CD4-positive, alpha-beta memory T cell (primary cell): ENCODE measurements at regions not wholly inside any gene's neighbourhood (a gene's known extent, or its start where the extent isn't known, plus 50 kb on each side); places are given as distances from the start of the nearest gene placed in this dataset.
A peak's percentile ranks its signal among the peaks of the same experiment; 100 is the strongest.
"Not testable (repeated sequence)": the region's sequence is repeated elsewhere in the genome, so short reads cannot be mapped to it uniquely, and the experiment has no call there.

Source experiments
- CTCF ChIA-PET: fragments of 350-600 bp; sonication (Branson Sonifier 250); formaldehyde crosslinking; loops from one replicate; lab custom pipeline; 2021; ENCODE audit warnings: inconsistent platforms; ENCODE audit not compliant: partially characterized antibody; lab: Charles Lee
- POLR2A ChIA-PET: fragments of 350-600 bp; sonication (Branson Sonifier 250); formaldehyde crosslinking; loops from one replicate; lab custom pipeline; 2021; ENCODE audit not compliant: partially characterized antibody; lab: Charles Lee
- DNase-seq, 5 donors: peaks; one replicate each; pipeline versions ENCODE4 v3.0.0 to v3.0.0-alpha.2; 2020 to 2022; ENCODE audit warnings: mixed read lengths in 1 of 5
- H3K27ac ChIP-seq: one replicate; pipeline ENCODE4 v1.7.0; 2013; ENCODE audit warnings: low read depth, low read length
- H3K27me3 ChIP-seq: 2 replicates; pipeline ENCODE4 v1.7.0; 2013; ENCODE audit warnings: mild to moderate bottlenecking, low read length, moderate library complexity; ENCODE audit not compliant: insufficient read depth
- H3K36me3 ChIP-seq: 2 replicates; pipeline ENCODE4 v1.7.0; 2013; ENCODE audit warnings: mild to moderate bottlenecking, low read length, moderate library complexity; ENCODE audit not compliant: insufficient read depth
- H3K4me1 ChIP-seq: 2 replicates; pipeline ENCODE4 v1.7.0; 2013; ENCODE audit warnings: mild to moderate bottlenecking, low read length, moderate library complexity; ENCODE audit not compliant: insufficient read depth
- H3K4me3 ChIP-seq, 2 donors: one replicate each; pipeline ENCODE4 v1.7.0; 2013; ENCODE audit warnings: low read length in 2 of 2, mild to moderate bottlenecking in 1 of 2
- H3K9me3 ChIP-seq, 2 donors: one replicate each; pipeline ENCODE4 v1.7.0; 2013; ENCODE audit warnings: low read length in 2 of 2, control low read depth in 1 of 2; ENCODE audit not compliant: control insufficient read depth in 1 of 2
- H3K27ac Mint-ChIP-seq, 7 donors: one replicate each; pipeline ENCODE4 v1.8.0; 2020 to 2021; ENCODE audit warnings: mixed read lengths in 7 of 7, mild to moderate bottlenecking in 6 of 7, inconsistent platforms in 3 of 7, moderate library complexity in 3 of 7
- H3K27me3 Mint-ChIP-seq, 2 donors: one replicate each; pipeline ENCODE4 v1.8.0; 2020 to 2021; ENCODE audit warnings: mixed read lengths in 2 of 2
- H3K36me3 Mint-ChIP-seq, 2 donors: one replicate each; pipeline ENCODE4 v1.8.0; 2020 to 2021; ENCODE audit warnings: mixed read lengths in 2 of 2, inconsistent platforms in 1 of 2, mild to moderate bottlenecking in 1 of 2
- H3K4me1 Mint-ChIP-seq, 4 donors: one replicate each; pipeline ENCODE4 v1.8.0; 2020 to 2021; ENCODE audit warnings: mixed read lengths in 4 of 4, mild to moderate bottlenecking in 1 of 4
- H3K4me3 Mint-ChIP-seq, 8 donors: one replicate each; pipeline ENCODE4 v1.8.0; 2020 to 2021; ENCODE audit warnings: mixed read lengths in 8 of 8, mild to moderate bottlenecking in 7 of 8, moderate library complexity in 6 of 8, inconsistent platforms in 3 of 8
- H3K9me3 Mint-ChIP-seq, 8 donors: one replicate each; pipeline ENCODE4 v1.8.0; 2020 to 2021; ENCODE audit warnings: mixed read lengths in 8 of 8, mild to moderate bottlenecking in 5 of 8, inconsistent platforms in 3 of 8, moderate library complexity in 1 of 8
- intact Hi-C: fragments of 100-400 bp; cut with micrococcal nuclease; formaldehyde crosslinking; loops from one replicate; pipeline ENCODE4 v1.15.1; 2023

GRCh38 chr1:148279002-148279542, 127.0 kb upstream of the NBPF11 start:
- H3K4me1 Mint-ChIP-seq, result peaks cover 3 to 12% (median 7%) of the 10 kb centered on the region in 4 donors
- H3K27ac Mint-ChIP-seq, result peak overlapping the region in 1 of 7 donors; percentile 90
- intact Hi-C loops, H3K36me3 ChIP-seq, H3K4me3 ChIP-seq, H3K9me3 ChIP-seq, H3K36me3 Mint-ChIP-seq, H3K9me3 Mint-ChIP-seq, H3K27me3 ChIP-seq, DNase-seq, H3K27ac ChIP-seq: not testable (repeated sequence)
- ChIA-PET POLR2A (interaction anchor here (3.0 kb wide), 1 partner anchor 15 kb away, joined by 13 read pairs; no protein-coding TSS in a partner anchor), CTCF (interaction anchor here (1.7 kb wide), 1 partner anchor 24 kb away, joined by 8 read pairs; no protein-coding TSS in a partner anchor)
- peak overlapping the region in 2 of 8 donors; percentile 26 to 84 for H3K4me3 Mint-ChIP-seq
- peaks cover 11% of the 10 kb centered on the region for H3K4me1 ChIP-seq
- H3K27me3 Mint-ChIP-seq, result peaks cover 15 to 22% of the 10 kb centered on the region in 2 donors

- H3K4me1 Mint-ChIP-seq, result peaks cover 3 to 12% (median 7%) of the 10 kb centered on the region in 4 donors
- intact Hi-C loops, H3K9me3 ChIP-seq, DNase-seq, H3K9me3 Mint-ChIP-seq, H3K27me3 ChIP-seq, H3K36me3 Mint-ChIP-seq, H3K4me3 ChIP-seq, H3K27ac ChIP-seq, H3K36me3 ChIP-seq, CTCF ChIA-PET, H3K27ac Mint-ChIP-seq, H3K4me3 Mint-ChIP-seq: not testable (repeated sequence)
- POLR2A ChIA-PET, result interaction anchor here (3.0 kb wide), 1 partner anchor 14 kb away, joined by 13 read pairs; no protein-coding TSS in a partner anchor
- H3K27me3 Mint-ChIP-seq, result peaks cover 21 to 33% of the 10 kb centered on the region in 2 donors
- peaks cover 11% of the 10 kb centered on the region for H3K4me1 ChIP-seq
Observed at GRCh38 chr1:148277865-148278279, 125.8 kb upstream of the NBPF11 start.

GRCh38 chr1:148267066-148267465, 115.0 kb upstream of the NBPF11 start:
- H3K27ac Mint-ChIP-seq, result peak overlapping the region in 1 of 7 donors; percentile 69
- H3K4me3 ChIP-seq, intact Hi-C loops, H3K27ac ChIP-seq, H3K36me3 ChIP-seq, H3K9me3 ChIP-seq, H3K36me3 Mint-ChIP-seq, H3K9me3 Mint-ChIP-seq, H3K27me3 ChIP-seq, POLR2A ChIA-PET, CTCF ChIA-PET, DNase-seq, H3K27me3 Mint-ChIP-seq, H3K4me1 ChIP-seq: not testable (repeated sequence)
- H3K4me3 Mint-ChIP-seq, result peak overlapping the region in 1 of 8 donors; percentile 32
- H3K4me1 Mint-ChIP-seq, result peaks cover 3 to 16% (median 4%) of the 10 kb centered on the region in 4 donors

- Histone ChIP-seq H3K4me3 (peak overlapping the region in 1 of 2 donors; percentile 89), H3K27ac (no peak overlapping the region), H3K27me3 (no peaks in the 10 kb centered on the region), H3K9me3 (no peaks in the 10 kb centered on the region), H3K4me1 (peaks cover 6% of the 10 kb centered on the region), H3K36me3 (no peaks in the 10 kb centered on the region)
- peaks cover 3 to 16% (median 4%) of the 10 kb centered on the region in 4 donors for H3K4me1 Mint-ChIP-seq
- POLR2A ChIA-PET, result interaction anchor here (2.3 kb wide), 1 partner anchor 14 kb away, joined by 13 read pairs; no protein-coding TSS in a partner anchor
- peak overlapping the region in 6 of 7 donors; percentile 81 to 98 (median 97) for H3K27ac Mint-ChIP-seq
- no peaks in the 10 kb centered on the region for H3K9me3 Mint-ChIP-seq
- peak overlapping the region; percentile 93 to 97 (median 96) for H3K4me3 Mint-ChIP-seq
- H3K36me3 Mint-ChIP-seq, result peaks cover 0 to 5% of the 10 kb centered on the region in 2 donors
- H3K27me3 Mint-ChIP-seq, result no peaks in the 10 kb centered on the region
- intact Hi-C loops, result loop anchor here (5.0 kb wide), 1 partner anchor 73 kb away; no protein-coding TSS in a partner anchor
- CTCF ChIA-PET, result no interaction called here
- DNase-seq, result peak in 2 of 5 donors; percentile 13 to 62
Observed at GRCh38 chr1:148264374-148265276, 112.5 kb upstream of the NBPF11 start.

GRCh38 chr1:148263906-148264255, 111.8 kb upstream of the NBPF11 start:
- Mint-ChIP-seq H3K9me3 (no peaks in the 10 kb centered on the region), H3K27me3 (no peaks in the 10 kb centered on the region), H3K4me1 (peaks cover 3 to 16% (median 4%) of the 10 kb centered on the region in 4 donors), H3K4me3 (peak overlapping the region; percentile 93 to 97 (median 96)), H3K36me3 (peaks cover 0 to 5% of the 10 kb centered on the region in 2 donors), H3K27ac (peak overlapping the region; percentile 81 to 98 (median 97))
- Histone ChIP-seq H3K4me1 (peaks cover 6% of the 10 kb centered on the region), H3K9me3 (no peaks in the 10 kb centered on the region), H3K27ac (peak overlapping the region; percentile 62), H3K4me3 (peak overlapping the region; percentile 39 to 89), H3K27me3 (no peaks in the 10 kb centered on the region), H3K36me3 (no peaks in the 10 kb centered on the region)
- POLR2A ChIA-PET, result interaction anchor here (0.7 to 2.3 kb wide), 6 partner anchors 15 to 72 kb away, joined by 3 to 23 read pairs (median 8); no protein-coding TSS in a partner anchor
- peak in 1 of 5 donors; percentile 39 for DNase-seq
- intact Hi-C loops, result loop anchor here (5.0 kb wide), 1 partner anchor 73 kb away; no protein-coding TSS in a partner anchor
- CTCF ChIA-PET, result interaction anchor here (0.9 kb wide), 1 partner anchor 10 kb away, joined by 3 read pairs; no protein-coding TSS in a partner anchor

- H3K4me1 Mint-ChIP-seq, result peaks cover 3 to 16% (median 4%) of the 10 kb centered on the region in 4 donors
- H3K9me3 Mint-ChIP-seq, result no peaks in the 10 kb centered on the region
- no peaks in the 10 kb centered on the region for H3K36me3 ChIP-seq
- H3K36me3 Mint-ChIP-seq, result peaks cover 0 to 5% of the 10 kb centered on the region in 2 donors
- peak; percentile 51 to 66 (median 59) for DNase-seq
- H3K4me3 Mint-ChIP-seq, result peak overlapping the region; percentile 93 to 97 (median 96)
- peak overlapping the region; percentile 39 to 89 for H3K4me3 ChIP-seq
- intact Hi-C loops, result loop anchor here (5.0 kb wide), 1 partner anchor 74 kb away; no protein-coding TSS in a partner anchor
- peak overlapping the region; percentile 81 to 98 (median 97) for H3K27ac Mint-ChIP-seq
- CTCF ChIA-PET, result interaction anchor here (0.9 kb wide), 1 partner anchor 11 kb away, joined by 3 read pairs; no protein-coding TSS in a partner anchor
- peaks cover 6% of the 10 kb centered on the region for H3K4me1 ChIP-seq
- peak overlapping the region; percentile 62 for H3K27ac ChIP-seq
- POLR2A ChIA-PET, result interaction anchor here (0.7 to 2.3 kb wide), 6 partner anchors 16 to 73 kb away, joined by 3 to 23 read pairs (median 8); no protein-coding TSS in a partner anchor
- H3K9me3 ChIP-seq, result no peaks in the 10 kb centered on the region
- no peaks in the 10 kb centered on the region for H3K27me3 Mint-ChIP-seq
- H3K27me3 ChIP-seq, result no peaks in the 10 kb centered on the region
Observed at GRCh38 chr1:148263128-148263905, 111.2 kb upstream of the NBPF11 start.
